Loucy (cell line): ENCODE measurements at regions not wholly inside any gene's neighbourhood (a gene's known extent, or its start where the extent isn't known, plus 50 kb on each side); places are given as distances from the start of the nearest gene placed in this dataset.

ENCODE experiments used
- H2AFZ ChIP-seq: fragments of 200-600 bp; sonication (generic); 2 replicates; pipeline ENCODE4 v1.6.0; 2016; ENCODE audit warnings: antibody characterized with exemption, mild to moderate bottlenecking, low read length, moderate library complexity
- H3F3A ChIP-seq: fragments of 200-600 bp; 2 replicates; pipeline ENCODE4 v1.6.0; 2016; ENCODE audit warnings: antibody characterized with exemption, low read depth, mild to moderate bottlenecking
- H3K27me3 ChIP-seq: fragments of 200-600 bp; sonication (generic); 2 replicates; pipeline ENCODE4 v1.6.1; 2014; ENCODE audit warnings: low read length, mild to moderate bottlenecking; ENCODE audit not compliant: insufficient read depth, poor library complexity, severe bottlenecking
- H3K36me3 ChIP-seq: fragments of 200-600 bp; sonication (generic); 2 replicates; pipeline ENCODE4 v1.6.1; 2016; ENCODE audit warnings: low read length; ENCODE audit not compliant: insufficient read depth
- H3K4me1 ChIP-seq: fragments of 200-600 bp; sonication (generic); 2 replicates; pipeline ENCODE4 v1.5.1; 2014; ENCODE audit warnings: low read length, mild to moderate bottlenecking; ENCODE audit not compliant: insufficient read depth, poor library complexity, severe bottlenecking
- H3K4me2 ChIP-seq: fragments of 200-600 bp; sonication (generic); 2 replicates; pipeline ENCODE4 v1.6.0; 2014; ENCODE audit warnings: antibody characterized with exemption, low read length, low read depth, mild to moderate bottlenecking; ENCODE audit not compliant: poor library complexity, severe bottlenecking
- H3K4me3 ChIP-seq: fragments of 200-600 bp; sonication (generic); 2 replicates; pipeline ENCODE4 v1.5.1; 2014; ENCODE audit warnings: low read length, mild to moderate bottlenecking, mixed read lengths; ENCODE audit not compliant: poor library complexity, severe bottlenecking
- H3K79me2 ChIP-seq: fragments of 200-600 bp; sonication (generic); 2 replicates; pipeline ENCODE4 v1.6.1; 2014; ENCODE audit warnings: low read length; ENCODE audit not compliant: insufficient read depth
- H3K9ac ChIP-seq: fragments of 200-600 bp; sonication (generic); 2 replicates; pipeline ENCODE4 v1.6.0; 2014; ENCODE audit warnings: mild to moderate bottlenecking, low read depth, low read length, moderate library complexity; ENCODE audit not compliant: poor library complexity, severe bottlenecking
- H3K9me2 ChIP-seq: fragments of 200-600 bp; sonication (generic); replicated peaks from 2 replicates; pipeline ENCODE4 v1.6.1; 2016; ENCODE audit warnings: low read depth, low read length, mixed read lengths
- H3K9me3 ChIP-seq: fragments of 200-600 bp; sonication (generic); 2 replicates; pipeline ENCODE4 v1.6.1; 2014; ENCODE audit warnings: mild to moderate bottlenecking, antibody characterized with exemption, low read length, low read depth; ENCODE audit not compliant: insufficient read depth
- H4K20me1 ChIP-seq: fragments of 200-600 bp; sonication (generic); 2 replicates; pipeline ENCODE4 v1.6.0; 2014; ENCODE audit warnings: antibody characterized with exemption, low read length, mild to moderate bottlenecking; ENCODE audit not compliant: insufficient read depth, poor library complexity, severe bottlenecking
- EZH2phosphoT487 ChIP-seq: fragments of 200-600 bp; IDR thresholded peaks from 2 replicates; pipeline ENCODE4 v1.6.1; 2018; ENCODE audit warnings: antibody characterized with exemption, mild to moderate bottlenecking, moderate library complexity, borderline replicate concordance
- TF ChIP-seq, protein P1 (sequence below): fragments of 200-600 bp; sonication (generic); conservative IDR thresholded peaks from 2 replicates; pipeline ENCODE4 v1.5.1; 2014; ENCODE audit warnings: mild to moderate bottlenecking, antibody characterized with exemption, low read length

DNA sequence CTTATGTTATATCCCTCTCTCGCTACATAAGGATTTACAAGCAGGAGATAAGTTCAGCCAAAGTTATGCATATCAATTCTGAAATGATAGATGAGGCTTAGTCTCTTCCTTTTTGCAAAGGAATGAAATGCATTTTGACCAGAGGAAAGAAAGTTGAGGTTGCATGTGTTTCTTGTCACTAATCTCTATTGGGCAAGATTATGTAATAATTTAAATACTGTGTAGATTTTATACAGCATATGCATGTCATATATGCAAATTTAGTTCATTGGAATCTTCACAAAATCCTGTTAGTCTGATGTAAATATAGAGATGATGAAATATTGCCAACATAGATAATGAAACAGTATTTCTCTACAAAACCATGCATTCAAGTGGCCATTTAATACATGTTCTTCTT, 858.7 kb upstream of the RAG2 start:
- H2AFZ ChIP-seq, result no peak overlapping the region
- H3K27me3 ChIP-seq, result no peaks in the 10 kb centered on the region
- no peaks in the 10 kb centered on the region for H3K9me3 ChIP-seq
- H3K9me2 ChIP-seq, result no peaks in the 10 kb centered on the region
- H3K4me3 ChIP-seq, result no peak overlapping the region
- H3K36me3 ChIP-seq, result no peaks in the 10 kb centered on the region
- H3K4me1 ChIP-seq, result no peaks in the 10 kb centered on the region
- TF ChIP-seq EZH2phosphoT487, result no peak
- TF ChIP-seq, protein P1, sequence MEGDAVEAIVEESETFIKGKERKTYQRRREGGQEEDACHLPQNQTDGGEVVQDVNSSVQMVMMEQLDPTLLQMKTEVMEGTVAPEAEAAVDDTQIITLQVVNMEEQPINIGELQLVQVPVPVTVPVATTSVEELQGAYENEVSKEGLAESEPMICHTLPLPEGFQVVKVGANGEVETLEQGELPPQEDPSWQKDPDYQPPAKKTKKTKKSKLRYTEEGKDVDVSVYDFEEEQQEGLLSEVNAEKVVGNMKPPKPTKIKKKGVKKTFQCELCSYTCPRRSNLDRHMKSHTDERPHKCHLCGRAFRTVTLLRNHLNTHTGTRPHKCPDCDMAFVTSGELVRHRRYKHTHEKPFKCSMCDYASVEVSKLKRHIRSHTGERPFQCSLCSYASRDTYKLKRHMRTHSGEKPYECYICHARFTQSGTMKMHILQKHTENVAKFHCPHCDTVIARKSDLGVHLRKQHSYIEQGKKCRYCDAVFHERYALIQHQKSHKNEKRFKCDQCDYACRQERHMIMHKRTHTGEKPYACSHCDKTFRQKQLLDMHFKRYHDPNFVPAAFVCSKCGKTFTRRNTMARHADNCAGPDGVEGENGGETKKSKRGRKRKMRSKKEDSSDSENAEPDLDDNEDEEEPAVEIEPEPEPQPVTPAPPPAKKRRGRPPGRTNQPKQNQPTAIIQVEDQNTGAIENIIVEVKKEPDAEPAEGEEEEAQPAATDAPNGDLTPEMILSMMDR, result no peak
- H4K20me1 ChIP-seq, result no peaks in the 10 kb centered on the region
- H3K4me2 ChIP-seq, result no peak overlapping the region
- no peak overlapping the region for H3K9ac ChIP-seq
- no peaks in the 10 kb centered on the region for H3F3A ChIP-seq
- H3K79me2 ChIP-seq, result no peaks in the 10 kb centered on the region

DNA sequence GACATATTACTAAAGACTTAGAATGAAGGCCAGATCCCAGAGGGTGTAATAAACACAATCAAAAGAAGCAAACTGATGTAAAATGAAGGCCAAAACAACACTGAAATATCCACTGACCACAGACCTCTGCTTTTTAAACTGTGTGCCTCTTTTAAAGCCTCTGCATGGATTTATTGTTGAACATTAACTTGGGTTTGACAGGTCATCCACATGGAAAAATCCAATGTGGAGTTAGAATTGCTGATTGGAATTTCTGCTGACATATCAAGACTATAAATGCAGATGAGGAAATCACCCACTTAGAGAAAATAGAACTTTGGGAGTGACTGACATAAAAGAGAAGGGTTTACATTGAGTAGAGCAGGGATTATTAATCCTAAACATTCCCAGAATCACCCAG, 853.9 kb upstream of the RAG2 start:
- Histone ChIP-seq H3K9me3 (no peaks in the 10 kb centered on the region), H3F3A (no peaks in the 10 kb centered on the region), H2AFZ (no peak overlapping the region), H4K20me1 (peaks cover 3% of the 10 kb centered on the region), H3K9me2 (no peaks in the 10 kb centered on the region), H3K79me2 (no peaks in the 10 kb centered on the region), H3K36me3 (no peaks in the 10 kb centered on the region), H3K4me1 (no peaks in the 10 kb centered on the region), H3K9ac (no peak overlapping the region), H3K27me3 (no peaks in the 10 kb centered on the region), H3K4me3 (no peak overlapping the region), H3K4me2 (no peak overlapping the region)
- TF ChIP-seq EZH2phosphoT487, result no peak
- TF ChIP-seq, protein P1, result no peak

DNA sequence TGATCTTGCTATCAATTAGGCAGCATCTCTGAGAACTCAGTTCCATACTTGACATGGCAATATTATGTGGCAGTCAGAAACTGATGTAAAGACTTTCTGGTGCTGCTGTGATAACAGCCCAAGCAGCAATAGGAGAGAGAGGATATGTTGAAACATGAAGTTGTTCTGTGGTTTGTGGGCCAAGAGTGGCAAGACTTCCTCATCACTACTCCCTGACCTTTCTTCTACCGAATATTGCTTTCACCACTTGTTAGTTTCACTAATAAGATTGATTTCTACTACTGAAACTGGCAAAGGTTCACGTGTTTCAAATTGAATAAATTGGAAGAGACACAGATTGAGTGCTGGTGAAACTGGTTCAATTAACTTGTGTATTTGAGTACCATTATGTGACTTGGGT, 852.6 kb upstream of the RAG2 start:
- Histone ChIP-seq H3K9ac (no peak overlapping the region), H3K9me3 (no peaks in the 10 kb centered on the region), H3F3A (no peaks in the 10 kb centered on the region), H3K79me2 (no peaks in the 10 kb centered on the region), H2AFZ (no peak overlapping the region), H4K20me1 (peaks cover 3% of the 10 kb centered on the region), H3K9me2 (no peaks in the 10 kb centered on the region), H3K4me3 (no peak overlapping the region), H3K4me2 (no peak overlapping the region), H3K4me1 (no peaks in the 10 kb centered on the region), H3K27me3 (no peaks in the 10 kb centered on the region), H3K36me3 (no peaks in the 10 kb centered on the region)
- TF ChIP-seq, protein P1, result no peak
- no peak for TF ChIP-seq EZH2phosphoT487
